Keratinocyte (primary cell): ENCODE measurements at regions not wholly inside any gene's neighbourhood (a gene's known extent, or its start where the extent isn't known, plus 50 kb on each side); places are given as distances from the start of the nearest gene placed in this dataset.

Experiments used
- EZH2 ChIP-seq: IDR thresholded peaks from one replicate; pipeline ENCODE4 v1.6.1; 2012; ENCODE audit warnings: inconsistent platforms, mild to moderate bottlenecking, low read length, moderate library complexity
- TF ChIP-seq, protein P1 (sequence below), 3 experiments: IDR thresholded peaks in 1 of 3; conservative IDR thresholded peaks in 1 of 3; optimal IDR thresholded peaks in 1 of 3; 2 replicates in 2 of 3; 3 replicates in 1 of 3; pipeline versions ENCODE3 to v1.5.1; 2011; ENCODE audit warnings: low read length in 3 of 3, mild to moderate bottlenecking in 3 of 3, moderate library complexity in 2 of 3, control low read depth in 1 of 3, inconsistent platforms in 1 of 3; ENCODE audit not compliant: insufficient read depth in 2 of 3; ENCODE audit errors: extremely low read depth in 1 of 3

DNA sequence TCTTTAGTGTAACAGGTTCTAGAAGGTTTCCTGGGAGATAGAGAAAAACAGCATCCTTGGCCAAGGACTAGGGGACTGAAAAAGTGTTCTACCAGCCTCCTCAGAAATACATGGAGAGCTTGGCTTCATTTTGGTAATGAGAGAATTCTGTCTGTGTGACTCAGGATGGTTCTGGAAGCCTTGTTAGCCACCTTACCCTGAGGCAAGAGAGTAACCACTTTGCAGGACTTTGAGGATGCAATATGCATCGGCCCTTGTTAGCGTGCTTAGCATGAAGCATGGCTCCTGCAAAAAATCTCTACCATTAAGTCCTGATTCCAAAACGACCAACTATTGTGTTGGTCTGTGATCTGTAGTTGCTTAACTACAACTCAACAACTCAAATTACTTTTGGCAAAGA is 79.8 kb downstream of the C1QL2 start:
- TF ChIP-seq, protein P1, sequence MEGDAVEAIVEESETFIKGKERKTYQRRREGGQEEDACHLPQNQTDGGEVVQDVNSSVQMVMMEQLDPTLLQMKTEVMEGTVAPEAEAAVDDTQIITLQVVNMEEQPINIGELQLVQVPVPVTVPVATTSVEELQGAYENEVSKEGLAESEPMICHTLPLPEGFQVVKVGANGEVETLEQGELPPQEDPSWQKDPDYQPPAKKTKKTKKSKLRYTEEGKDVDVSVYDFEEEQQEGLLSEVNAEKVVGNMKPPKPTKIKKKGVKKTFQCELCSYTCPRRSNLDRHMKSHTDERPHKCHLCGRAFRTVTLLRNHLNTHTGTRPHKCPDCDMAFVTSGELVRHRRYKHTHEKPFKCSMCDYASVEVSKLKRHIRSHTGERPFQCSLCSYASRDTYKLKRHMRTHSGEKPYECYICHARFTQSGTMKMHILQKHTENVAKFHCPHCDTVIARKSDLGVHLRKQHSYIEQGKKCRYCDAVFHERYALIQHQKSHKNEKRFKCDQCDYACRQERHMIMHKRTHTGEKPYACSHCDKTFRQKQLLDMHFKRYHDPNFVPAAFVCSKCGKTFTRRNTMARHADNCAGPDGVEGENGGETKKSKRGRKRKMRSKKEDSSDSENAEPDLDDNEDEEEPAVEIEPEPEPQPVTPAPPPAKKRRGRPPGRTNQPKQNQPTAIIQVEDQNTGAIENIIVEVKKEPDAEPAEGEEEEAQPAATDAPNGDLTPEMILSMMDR (optimal IDR thresholded peaks at IDR 0.05 in 1 of 3, IDR thresholded peaks at IDR 0.05 in 1 of 3, conservative IDR thresholded peaks at IDR 0.05 in 1 of 3; ENCODE audit: extremely low read depth in 1 of 3, insufficient read depth in 2 of 3, low read length in 3 of 3), result no peak
- TF ChIP-seq EZH2, result no peak
